HepG2 (cell line): ENCODE measurements at regions not wholly inside any gene's neighbourhood (a gene's known extent, or its start where the extent isn't known, plus 50 kb on each side); places are given as distances from the start of the nearest gene placed in this dataset.

Experiments
- ATAC-seq: fragments of 200-7000 bp; cut with Tn5 transposase; 3 replicates; pipeline ENCODE4 v1.9.1; 2020; ENCODE audit warnings: mild to moderate bottlenecking, moderate library complexity
- BruUV-seq: library from RNA; stranded (reverse); fragments of 400-500 nt; replicated peaks from 2 replicates; lab custom pipeline; 2021; lab: Mats Ljungman, UMichigan
- CTCF ChIA-PET: fragments of 300-600 bp; formaldehyde crosslinking; extraction: SDS; loops from one replicate; lab custom pipeline; 2021; ENCODE audit warnings: low total read pairs, inconsistent platforms, low intra/inter-chr PET ratio; lab: Yijun Ruan, JAX
- POLR2A ChIA-PET: fragments of 350-600 bp; sonication (Branson Sonifier 250); formaldehyde crosslinking; loops from one replicate; lab custom pipeline; 2020; ENCODE audit warnings: antibody characterized with exemption, inconsistent platforms; lab: Yijun Ruan, JAX
- DNase-seq: peaks from one replicate; pipeline ENCODE4 v3.0.0-alpha.2; 2015; ENCODE audit warnings: low spot score
- FAIRE-seq: peaks from 3 replicates; lab custom pipeline; 2011; peaks lifted over from hg19 to GRCh38; lab: Jason Lieb, UNC
- H2AFZ ChIP-seq: one replicate; pipeline ENCODE4 v1.6.1; 2011; ENCODE audit warnings: low read length, inconsistent platforms
- H3K27ac ChIP-seq: fragments of 300-600 bp; 3 replicates; pipeline ENCODE4 v1.8.0; 2011; ENCODE audit warnings: mixed run types, mild to moderate bottlenecking, mixed read lengths, low read length, inconsistent platforms; ENCODE audit not compliant: insufficient read depth; ENCODE audit errors: extremely low read length
- H3K27me3 ChIP-seq, 2 experiments: fragments of 200-600 bp in 1 of 2; 2 replicates in 1 of 2; 3 replicates in 1 of 2; pipeline versions ENCODE4 v1.6.0 to v1.8.0; 2011; ENCODE audit warnings: low read length in 2 of 2, mild to moderate bottlenecking in 2 of 2, moderate library complexity in 2 of 2, inconsistent platforms in 1 of 2; ENCODE audit not compliant: insufficient read depth in 2 of 2, control insufficient read depth in 1 of 2
- H3K36me3 ChIP-seq, 2 experiments: fragments of 200-600 bp in 1 of 2; replicated peaks in 1 of 2; 2 replicates in 1 of 2; 3 replicates in 1 of 2; pipeline versions ENCODE4 v1.5.1 to v1.8.0; 2011; ENCODE audit warnings: low read length in 2 of 2, inconsistent platforms in 1 of 2; ENCODE audit not compliant: insufficient read depth in 2 of 2, control insufficient read depth in 1 of 2
- H3K4me1 ChIP-seq: 2 replicates; pipeline ENCODE4 v1.5.1; 2012; ENCODE audit warnings: low read length, inconsistent platforms; ENCODE audit not compliant: insufficient read depth
- H3K4me2 ChIP-seq: 2 replicates; pipeline ENCODE4 v1.6.0; 2011; ENCODE audit warnings: low read depth, low read length, inconsistent platforms
- H3K4me3 ChIP-seq, 3 experiments: fragments of 200-600 bp in 1 of 3; sonication (generic), shearing (Covaris generic) in 1 of 3; replicated peaks in 1 of 3; 2 replicates each; pipeline ENCODE4 v1.5.1; 2011 to 2016; ENCODE audit warnings: low read length in 3 of 3, inconsistent platforms in 2 of 3, low read depth in 2 of 3, mild to moderate bottlenecking in 2 of 3, control low read depth in 1 of 3, mixed read lengths in 1 of 3; ENCODE audit not compliant: insufficient read depth in 1 of 3
- H3K79me2 ChIP-seq: one replicate; pipeline ENCODE4 v1.6.1; 2011; ENCODE audit warnings: low read length, inconsistent platforms; ENCODE audit not compliant: insufficient read depth
- H3K9ac ChIP-seq: 2 replicates; pipeline ENCODE4 v1.6.0; 2011; ENCODE audit warnings: mild to moderate bottlenecking, low read depth, low read length, inconsistent platforms; ENCODE audit not compliant: insufficient read depth
- H3K9me3 ChIP-seq: 2 replicates; pipeline ENCODE4 v1.5.1; 2012; ENCODE audit warnings: mild to moderate bottlenecking, low read length
- H4K20me1 ChIP-seq: 2 replicates; pipeline ENCODE4 v1.6.0; 2011; ENCODE audit warnings: inconsistent platforms, mild to moderate bottlenecking, low read length, moderate library complexity; ENCODE audit not compliant: insufficient read depth
- CBX1 ChIP-seq: IDR thresholded peaks from one replicate; pipeline ENCODE4 v1.6.1; 2016; ENCODE audit warnings: antibody characterized with exemption, low read depth
- DPF2 ChIP-seq: sonication (generic); formaldehyde crosslinking; IDR thresholded peaks from 2 replicates; pipeline ENCODE4 v1.4.0; 2020; ENCODE audit warnings: mild to moderate bottlenecking, low read depth, missing genetic modification reagents, borderline replicate concordance
- FOXK1 ChIP-seq: sonication (generic); formaldehyde crosslinking; IDR thresholded peaks from 2 replicates; pipeline ENCODE4 v1.4.0; 2020; ENCODE audit warnings: low read depth, missing genetic modification reagents, borderline replicate concordance
- GTF2F1 ChIP-seq: fragments of 150-350 bp; IDR thresholded peaks from 2 replicates; pipeline ENCODE4 v1.6.1; 2014; ENCODE audit warnings: low read length
- NFKBIZ ChIP-seq: IDR thresholded peaks from 2 replicates; pipeline ENCODE4 v1.6.1; 2018; ENCODE audit warnings: missing genetic modification reagents, missing compliant biosample characterization
- SAFB2 ChIP-seq: sonication (generic); formaldehyde crosslinking; IDR thresholded peaks from 2 replicates; pipeline ENCODE4 v1.5.1; 2020; ENCODE audit warnings: missing genetic modification reagents, low read depth, mild to moderate bottlenecking, borderline replicate concordance
- ZNF572 ChIP-seq: sonication (generic); formaldehyde crosslinking; IDR thresholded peaks from 2 replicates; pipeline ENCODE4 v1.5.1; 2020; ENCODE audit warnings: mild to moderate bottlenecking, missing genetic modification reagents
- WGBS: methylation state at CpG from one replicate; pipeline ENCODE4 v1.1.6; 2017; ENCODE audit warnings: low lambda C conversion rate; 5-methylcytosine and 5-hydroxymethylcytosine counted together
- in situ Hi-C: cut with HindIII; loops from 2 replicates; pipeline ENCODE4 v1.10.0; 2017; ENCODE audit warnings: low pct_unique_long_range_greater_than_20kb; ENCODE audit not compliant: extremely low pct_ligation_motif_present
- intact Hi-C: fragments of 100-400 bp; cut with micrococcal nuclease; formaldehyde crosslinking; loops from one replicate; pipeline ENCODE4 v1.10.0; 2022; ENCODE audit not compliant: unreplicated experiment
- TF ChIP-seq, protein P1 (sequence below): sonication (generic); formaldehyde crosslinking; IDR thresholded peaks from 2 replicates; pipeline ENCODE4 v1.4.0; 2020; ENCODE audit warnings: missing genetic modification reagents, borderline replicate concordance
- TF ChIP-seq, protein P2 (sequence below): sonication (generic); formaldehyde crosslinking; IDR thresholded peaks from 2 replicates; pipeline ENCODE4 v1.4.0; 2020; ENCODE audit warnings: missing genetic modification reagents, mild to moderate bottlenecking, borderline replicate concordance

DNA sequence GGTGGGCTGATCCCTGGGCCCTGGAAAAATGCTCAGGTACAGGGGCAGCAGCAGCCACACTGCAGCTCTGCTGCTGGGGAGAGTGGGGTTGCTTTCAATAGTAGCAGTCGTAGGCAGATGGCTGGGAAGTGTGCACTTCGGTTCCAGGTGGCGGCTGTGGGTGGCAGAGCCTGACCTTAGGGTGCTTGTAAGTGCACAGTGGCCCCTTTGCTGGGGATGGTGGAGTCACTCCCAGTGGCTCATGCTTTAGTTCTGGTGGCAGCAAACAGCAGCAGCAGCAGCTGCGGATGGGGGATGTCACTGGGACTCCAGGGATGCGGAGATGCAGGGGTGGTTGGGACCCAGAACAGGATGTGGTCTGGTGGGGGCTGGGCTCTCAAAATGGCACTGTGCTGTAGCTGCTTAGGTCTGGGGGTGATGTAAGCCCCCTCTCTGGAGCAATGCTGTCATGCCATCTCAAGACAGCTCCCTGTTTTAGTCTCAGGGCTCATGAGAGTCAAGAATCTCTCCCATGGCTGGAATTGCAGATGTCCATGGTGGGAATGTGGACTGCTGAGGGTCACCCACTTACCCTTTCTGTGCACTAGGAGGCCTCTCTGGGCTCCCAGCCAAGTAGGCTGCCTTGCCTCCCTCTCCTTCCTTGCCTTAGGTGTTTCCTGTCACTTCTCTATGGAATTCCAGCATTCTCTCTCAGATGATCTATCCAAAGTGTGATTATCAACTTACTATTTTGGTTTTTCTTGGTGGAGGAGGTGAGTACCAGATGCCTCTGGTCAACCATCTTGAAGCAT lies 146.7 kb upstream of the SLC22A23 start:
- in situ Hi-C loops = no loop called here
- Histone ChIP-seq H3K27me3 (peaks cover 3 to 15% of the 10 kb centered on the region in 2 experiments; a peak in 3 of 5 replicates), H3K4me2 (no peak overlapping the region), H3K79me2 (no peaks in the 10 kb centered on the region), H2AFZ (no peak overlapping the region), H4K20me1 (no peaks in the 10 kb centered on the region), H3K27ac (no peak overlapping the region), H3K9me3 (peaks cover 13% of the 10 kb centered on the region; the same call in 1 of the 2 replicates), H3K4me1 (no peaks in the 10 kb centered on the region), H3K9ac (no peak overlapping the region), H3K4me3 (no peak overlapping the region), H3K36me3 (no peaks in the 10 kb centered on the region)
- TF ChIP-seq SAFB2 (CRISPR knock-in tag) (no peak), GTF2F1 (no peak), ZNF572 (no peak), NFKBIZ (CRISPR knock-in tag) (no peak), FOXK1 (CRISPR knock-in tag) (no peak), CBX1 (no peak), DPF2 (no peak)
- TF ChIP-seq, protein P1, sequence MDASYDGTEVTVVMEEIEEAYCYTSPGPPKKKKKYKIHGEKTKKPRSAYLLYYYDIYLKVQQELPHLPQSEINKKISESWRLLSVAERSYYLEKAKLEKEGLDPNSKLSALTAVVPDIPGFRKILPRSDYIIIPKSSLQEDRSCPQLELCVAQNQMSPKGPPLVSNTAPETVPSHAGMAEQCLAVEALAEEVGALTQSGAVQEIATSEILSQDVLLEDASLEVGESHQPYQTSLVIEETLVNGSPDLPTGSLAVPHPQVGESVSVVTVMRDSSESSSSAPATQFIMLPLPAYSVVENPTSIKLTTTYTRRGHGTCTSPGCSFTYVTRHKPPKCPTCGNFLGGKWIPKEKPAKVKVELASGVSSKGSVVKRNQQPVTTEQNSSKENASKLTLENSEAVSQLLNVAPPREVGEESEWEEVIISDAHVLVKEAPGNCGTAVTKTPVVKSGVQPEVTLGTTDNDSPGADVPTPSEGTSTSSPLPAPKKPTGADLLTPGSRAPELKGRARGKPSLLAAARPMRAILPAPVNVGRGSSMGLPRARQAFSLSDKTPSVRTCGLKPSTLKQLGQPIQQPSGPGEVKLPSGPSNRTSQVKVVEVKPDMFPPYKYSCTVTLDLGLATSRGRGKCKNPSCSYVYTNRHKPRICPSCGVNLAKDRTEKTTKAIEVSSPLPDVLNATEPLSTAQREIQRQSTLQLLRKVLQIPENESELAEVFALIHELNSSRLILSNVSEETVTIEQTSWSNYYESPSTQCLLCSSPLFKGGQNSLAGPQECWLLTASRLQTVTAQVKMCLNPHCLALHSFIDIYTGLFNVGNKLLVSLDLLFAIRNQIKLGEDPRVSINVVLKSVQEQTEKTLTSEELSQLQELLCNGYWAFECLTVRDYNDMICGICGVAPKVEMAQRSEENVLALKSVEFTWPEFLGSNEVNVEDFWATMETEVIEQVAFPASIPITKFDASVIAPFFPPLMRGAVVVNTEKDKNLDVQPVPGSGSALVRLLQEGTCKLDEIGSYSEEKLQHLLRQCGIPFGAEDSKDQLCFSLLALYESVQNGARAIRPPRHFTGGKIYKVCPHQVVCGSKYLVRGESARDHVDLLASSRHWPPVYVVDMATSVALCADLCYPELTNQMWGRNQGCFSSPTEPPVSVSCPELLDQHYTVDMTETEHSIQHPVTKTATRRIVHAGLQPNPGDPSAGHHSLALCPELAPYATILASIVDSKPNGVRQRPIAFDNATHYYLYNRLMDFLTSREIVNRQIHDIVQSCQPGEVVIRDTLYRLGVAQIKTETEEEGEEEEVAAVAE (CRISPR knock-in tag) = no peak
- TF ChIP-seq, protein P2, sequence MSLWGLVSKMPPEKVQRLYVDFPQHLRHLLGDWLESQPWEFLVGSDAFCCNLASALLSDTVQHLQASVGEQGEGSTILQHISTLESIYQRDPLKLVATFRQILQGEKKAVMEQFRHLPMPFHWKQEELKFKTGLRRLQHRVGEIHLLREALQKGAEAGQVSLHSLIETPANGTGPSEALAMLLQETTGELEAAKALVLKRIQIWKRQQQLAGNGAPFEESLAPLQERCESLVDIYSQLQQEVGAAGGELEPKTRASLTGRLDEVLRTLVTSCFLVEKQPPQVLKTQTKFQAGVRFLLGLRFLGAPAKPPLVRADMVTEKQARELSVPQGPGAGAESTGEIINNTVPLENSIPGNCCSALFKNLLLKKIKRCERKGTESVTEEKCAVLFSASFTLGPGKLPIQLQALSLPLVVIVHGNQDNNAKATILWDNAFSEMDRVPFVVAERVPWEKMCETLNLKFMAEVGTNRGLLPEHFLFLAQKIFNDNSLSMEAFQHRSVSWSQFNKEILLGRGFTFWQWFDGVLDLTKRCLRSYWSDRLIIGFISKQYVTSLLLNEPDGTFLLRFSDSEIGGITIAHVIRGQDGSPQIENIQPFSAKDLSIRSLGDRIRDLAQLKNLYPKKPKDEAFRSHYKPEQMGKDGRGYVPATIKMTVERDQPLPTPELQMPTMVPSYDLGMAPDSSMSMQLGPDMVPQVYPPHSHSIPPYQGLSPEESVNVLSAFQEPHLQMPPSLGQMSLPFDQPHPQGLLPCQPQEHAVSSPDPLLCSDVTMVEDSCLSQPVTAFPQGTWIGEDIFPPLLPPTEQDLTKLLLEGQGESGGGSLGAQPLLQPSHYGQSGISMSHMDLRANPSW (CRISPR knock-in tag) = no peak
- intact Hi-C loops = no loop called here
- BruUV-seq = no TSS peak
- 52% methylated on average over 5 of the region's 5 CpGs for WGBS
- POLR2A ChIA-PET = no interaction called here
- FAIRE-seq (no peak), DNase-seq (no peak), ATAC-seq (no peak)
- CTCF ChIA-PET = no interaction called here
